PC-9 (cell line): ENCODE measurements at regions not wholly inside any gene's neighbourhood (a gene's known extent, or its start where the extent isn't known, plus 50 kb on each side); places are given as distances from the start of the nearest gene placed in this dataset.

ENCODE experiments used
- BruUV-seq: library from RNA; stranded (reverse); fragments of 400-500 nt; replicated peaks from 2 replicates; lab custom pipeline; 2021; lab: Mats Ljungman, UMichigan
- CTCF ChIA-PET: fragments of 300-600 bp; sonication (Branson Sonifier 250); formaldehyde crosslinking; loops from one replicate; lab custom pipeline; 2022; ENCODE audit warnings: antibody characterized with exemption; lab: Charles Lee
- POLR2A ChIA-PET: fragments of 300-600 bp; sonication (Branson Sonifier 250); formaldehyde crosslinking; loops from one replicate; lab custom pipeline; 2022; ENCODE audit warnings: antibody characterized with exemption; ENCODE audit not compliant: unreplicated experiment; lab: Charles Lee
- DNase-seq, 2 experiments: peaks; one replicate each; pipeline versions ENCODE4 v3.0.0 to v3.0.0-alpha.2; 2015 to 2022; ENCODE audit warnings: mixed read lengths in 1 of 2
- H2AFZ ChIP-seq: fragments of 200-600 bp; sonication (generic); 2 replicates; pipeline ENCODE4 v1.8.1; 2017; ENCODE audit warnings: antibody characterized with exemption
- H3F3A ChIP-seq: fragments of 200-600 bp; sonication (generic); 2 replicates; pipeline ENCODE4 v1.8.1; 2017; ENCODE audit warnings: antibody characterized with exemption, mild to moderate bottlenecking, low read depth; ENCODE audit not compliant: insufficient read depth
- H3K27ac ChIP-seq: fragments of 200-600 bp; sonication (generic); 2 replicates; pipeline ENCODE4 v1.6.1; 2016; ENCODE audit warnings: mixed run types
- H3K27me3 ChIP-seq: fragments of 200-600 bp; sonication (generic); 2 replicates; pipeline ENCODE4 v1.6.1; 2016; ENCODE audit warnings: low read depth, mixed run types; ENCODE audit not compliant: insufficient read depth
- H3K36me3 ChIP-seq: fragments of 200-600 bp; sonication (generic); 2 replicates; pipeline ENCODE4 v1.6.1; 2016; ENCODE audit warnings: low read depth, mixed run types
- H3K4me1 ChIP-seq: fragments of 200-600 bp; sonication (generic); replicated peaks from 2 replicates; pipeline ENCODE4 v1.6.1; 2016; ENCODE audit warnings: mixed run types; ENCODE audit not compliant: insufficient read depth
- H3K4me2 ChIP-seq: fragments of 200-600 bp; sonication (generic); 2 replicates; pipeline ENCODE4 v1.6.1; 2017; ENCODE audit warnings: mixed run types
- H3K4me3 ChIP-seq: fragments of 200-600 bp; sonication (generic); 2 replicates; pipeline ENCODE4 v1.6.1; 2016; ENCODE audit warnings: mixed run types
- H3K79me2 ChIP-seq: fragments of 200-600 bp; sonication (generic); 2 replicates; pipeline ENCODE4 v1.6.1; 2017; ENCODE audit warnings: low read depth, mixed run types
- H3K9me2 ChIP-seq: fragments of 200-600 bp; sonication (generic); 2 replicates; pipeline ENCODE4 v1.8.1; 2017; ENCODE audit warnings: mild to moderate bottlenecking; ENCODE audit not compliant: insufficient read depth
- H3K9me3 ChIP-seq: fragments of 200-600 bp; sonication (generic); 2 replicates; pipeline ENCODE4 v1.8.1; 2016; ENCODE audit warnings: low read depth; ENCODE audit not compliant: insufficient read depth
- H4K20me1 ChIP-seq: fragments of 200-600 bp; sonication (generic); 2 replicates; pipeline ENCODE4 v1.8.1; 2017; ENCODE audit not compliant: insufficient read depth
- EZH2 ChIP-seq: fragments of 200-600 bp; sonication (generic); IDR thresholded peaks from 2 replicates; pipeline ENCODE4 v1.8.0; 2017; ENCODE audit warnings: antibody characterized with exemption, low read depth
- intact Hi-C: fragments of 100-400 bp; cut with micrococcal nuclease; formaldehyde crosslinking; loops from one replicate; pipeline ENCODE4 v1.10.0; 2022; ENCODE audit not compliant: unreplicated experiment
- TF ChIP-seq, protein P1 (sequence below): fragments of 200-600 bp; sonication (generic); conservative IDR thresholded peaks from 2 replicates; pipeline ENCODE4 v1.6.1; 2017; ENCODE audit warnings: mixed run types, antibody characterized with exemption, mild to moderate bottlenecking, moderate library complexity

DNA sequence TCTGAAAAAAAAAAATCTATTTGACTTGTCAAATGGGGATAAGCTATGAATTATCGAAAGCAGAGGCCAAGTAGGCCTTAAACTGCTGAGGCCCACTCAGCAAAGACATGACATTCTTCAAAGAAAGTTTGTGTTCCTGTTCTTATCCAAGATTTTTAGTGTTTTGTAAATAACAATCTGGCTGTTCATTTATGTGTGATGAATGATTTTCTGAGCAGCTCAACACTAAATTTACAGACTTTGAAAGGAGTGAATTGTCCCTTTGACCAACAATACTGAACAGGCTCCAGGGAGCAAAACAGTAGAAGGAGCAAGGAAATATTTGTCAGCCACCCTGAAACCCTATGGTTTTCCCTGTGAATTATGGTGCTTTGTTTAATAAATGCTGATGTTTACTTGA, 512.6 kb upstream of the NAALADL2 start:
- H3K4me1 ChIP-seq = no peaks in the 10 kb centered on the region
- H3K9me3 ChIP-seq = 0 out of 2 replicates have a peak, but pooled peaks cover 4% of the 10 kb centered on the region
- no peak overlapping the region for H3K4me2 ChIP-seq
- H3K27me3 ChIP-seq = no peaks in the 10 kb centered on the region
- ChIA-PET POLR2A (no interaction called here), CTCF (no interaction called here)
- no peak overlapping the region for H3K27ac ChIP-seq
- TF ChIP-seq, protein P1, sequence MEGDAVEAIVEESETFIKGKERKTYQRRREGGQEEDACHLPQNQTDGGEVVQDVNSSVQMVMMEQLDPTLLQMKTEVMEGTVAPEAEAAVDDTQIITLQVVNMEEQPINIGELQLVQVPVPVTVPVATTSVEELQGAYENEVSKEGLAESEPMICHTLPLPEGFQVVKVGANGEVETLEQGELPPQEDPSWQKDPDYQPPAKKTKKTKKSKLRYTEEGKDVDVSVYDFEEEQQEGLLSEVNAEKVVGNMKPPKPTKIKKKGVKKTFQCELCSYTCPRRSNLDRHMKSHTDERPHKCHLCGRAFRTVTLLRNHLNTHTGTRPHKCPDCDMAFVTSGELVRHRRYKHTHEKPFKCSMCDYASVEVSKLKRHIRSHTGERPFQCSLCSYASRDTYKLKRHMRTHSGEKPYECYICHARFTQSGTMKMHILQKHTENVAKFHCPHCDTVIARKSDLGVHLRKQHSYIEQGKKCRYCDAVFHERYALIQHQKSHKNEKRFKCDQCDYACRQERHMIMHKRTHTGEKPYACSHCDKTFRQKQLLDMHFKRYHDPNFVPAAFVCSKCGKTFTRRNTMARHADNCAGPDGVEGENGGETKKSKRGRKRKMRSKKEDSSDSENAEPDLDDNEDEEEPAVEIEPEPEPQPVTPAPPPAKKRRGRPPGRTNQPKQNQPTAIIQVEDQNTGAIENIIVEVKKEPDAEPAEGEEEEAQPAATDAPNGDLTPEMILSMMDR = no peak
- no peak for TF ChIP-seq EZH2
- H2AFZ ChIP-seq = no peak overlapping the region
- H3F3A ChIP-seq = no peaks in the 10 kb centered on the region
- no peaks in the 10 kb centered on the region; the same call in 1 of the 2 replicates for H3K9me2 ChIP-seq
- H3K36me3 ChIP-seq = no peaks in the 10 kb centered on the region
- no peaks in the 10 kb centered on the region for H4K20me1 ChIP-seq
- no peak overlapping the region for H3K4me3 ChIP-seq
- intact Hi-C loops = no loop called here
- DNase-seq = no peak
- H3K79me2 ChIP-seq = no peaks in the 10 kb centered on the region
- no TSS peak for BruUV-seq

DNA sequence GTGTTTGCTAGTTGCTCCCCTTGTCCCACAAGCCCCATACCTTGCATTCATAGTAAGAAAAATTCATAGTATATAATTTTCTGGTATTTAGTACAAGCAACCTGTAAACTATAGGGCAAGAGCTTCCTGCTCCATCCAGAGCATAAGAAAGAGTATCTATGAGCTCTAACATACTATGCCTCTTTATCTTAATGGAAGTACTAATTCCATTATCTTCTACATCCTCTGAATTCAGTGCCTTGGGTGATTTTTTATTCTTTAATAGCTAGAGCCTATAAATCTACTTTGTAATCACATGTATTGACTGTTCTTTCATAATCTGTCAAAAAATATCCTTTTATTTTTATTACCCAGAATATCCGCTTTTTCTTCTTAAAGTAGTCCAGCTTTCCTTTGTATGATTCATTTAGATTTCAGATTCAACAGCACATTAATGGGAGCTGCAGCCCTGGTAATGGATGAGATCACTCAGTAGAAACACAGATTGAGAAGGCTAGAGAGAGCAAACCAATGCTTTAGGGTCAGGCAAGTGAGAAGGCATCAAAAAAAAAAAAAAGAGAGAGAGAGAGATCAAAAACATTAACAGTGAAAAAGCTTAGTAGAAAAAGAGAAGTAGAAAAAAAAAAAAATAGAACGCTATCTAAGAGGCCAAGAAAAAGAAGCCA, 511.5 kb upstream of the NAALADL2 start:
- H3K9me2 ChIP-seq = no peaks in the 10 kb centered on the region; the same call in 1 of the 2 replicates
- no peaks in the 10 kb centered on the region for H3K79me2 ChIP-seq
- no peaks in the 10 kb centered on the region for H4K20me1 ChIP-seq
- BruUV-seq = no TSS peak
- H3F3A ChIP-seq = no peaks in the 10 kb centered on the region
- H3K36me3 ChIP-seq = no peaks in the 10 kb centered on the region
- no peak overlapping the region for H3K4me3 ChIP-seq
- H3K4me1 ChIP-seq = no peaks in the 10 kb centered on the region
- no peak for DNase-seq
- intact Hi-C loops = no loop called here
- CTCF ChIA-PET = no interaction called here
- H3K9me3 ChIP-seq = 0 out of 2 replicates have a peak, but pooled peaks cover 4% of the 10 kb centered on the region
- H3K4me2 ChIP-seq = no peak overlapping the region
- no peaks in the 10 kb centered on the region for H3K27me3 ChIP-seq
- POLR2A ChIA-PET = no interaction called here
- no peak for TF ChIP-seq EZH2
- TF ChIP-seq, protein P1 = no peak
- no peak overlapping the region for H2AFZ ChIP-seq
- no peak overlapping the region for H3K27ac ChIP-seq

DNA sequence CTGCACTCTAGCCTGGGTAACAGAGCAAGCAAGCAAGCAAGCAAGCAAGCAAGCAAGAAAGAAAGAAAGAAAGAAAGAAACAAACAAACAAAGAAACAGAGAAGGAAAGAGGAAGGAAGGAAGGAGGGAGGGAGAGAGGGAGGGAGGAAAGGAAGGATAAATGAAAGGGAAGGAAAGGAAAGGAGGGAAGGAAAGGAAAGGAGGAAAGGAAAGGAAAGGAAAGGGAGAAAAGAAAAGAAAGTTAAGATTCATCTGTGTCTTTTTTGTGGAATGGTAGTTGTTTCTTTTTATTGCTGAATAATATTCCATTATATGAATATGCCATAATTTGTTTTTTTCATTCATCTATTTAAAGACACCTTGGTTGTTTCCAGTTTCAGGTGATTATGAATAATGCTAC, 506.9 kb upstream of the NAALADL2 start:
- intact Hi-C loops = no loop called here
- CTCF ChIA-PET = no interaction called here
- H3K9me3 ChIP-seq = no peaks in the 10 kb centered on the region
- no peaks in the 10 kb centered on the region for H3F3A ChIP-seq
- H3K4me2 ChIP-seq = no peak overlapping the region
- no peak overlapping the region for H2AFZ ChIP-seq
- no peaks in the 10 kb centered on the region for H3K79me2 ChIP-seq
- H4K20me1 ChIP-seq = no peaks in the 10 kb centered on the region
- H3K27ac ChIP-seq = no peak overlapping the region
- no peak overlapping the region for H3K4me3 ChIP-seq
- BruUV-seq = no TSS peak
- no peaks in the 10 kb centered on the region for H3K27me3 ChIP-seq
- TF ChIP-seq, protein P1 = no peak
- no peak for TF ChIP-seq EZH2
- POLR2A ChIA-PET = no interaction called here
- H3K9me2 ChIP-seq = no peaks in the 10 kb centered on the region; the same call in 1 of the 2 replicates
- DNase-seq = no peak
- no peaks in the 10 kb centered on the region for H3K36me3 ChIP-seq
- H3K4me1 ChIP-seq = no peaks in the 10 kb centered on the region
